ENCODE measurements at regions not wholly inside any gene's neighbourhood (a gene's known extent, or its start where the extent isn't known, plus 50 kb on each side); places are given as distances from the start of the nearest gene placed in this dataset.

DNA sequence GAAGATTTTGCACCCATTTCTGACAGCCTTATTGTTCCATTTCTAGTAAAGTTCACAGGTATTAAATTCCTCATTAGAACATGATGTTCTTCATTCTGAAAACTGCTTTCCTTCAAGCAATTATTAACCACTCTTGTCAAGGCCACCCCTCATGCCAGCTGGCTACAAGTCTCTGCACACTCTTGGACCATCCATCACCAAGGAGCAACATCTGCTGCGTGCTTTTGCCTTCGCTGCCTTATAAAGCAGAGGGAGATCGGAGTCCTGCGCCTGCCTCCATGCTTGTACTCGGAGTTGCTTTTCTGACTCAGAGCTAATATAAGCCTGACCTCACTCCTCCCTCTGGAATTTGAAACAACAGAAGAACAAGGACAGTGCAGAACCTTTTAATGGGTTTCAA is 529.9 kb upstream of the DPP6 start:
- TF ChIP-seq, protein P1, sequence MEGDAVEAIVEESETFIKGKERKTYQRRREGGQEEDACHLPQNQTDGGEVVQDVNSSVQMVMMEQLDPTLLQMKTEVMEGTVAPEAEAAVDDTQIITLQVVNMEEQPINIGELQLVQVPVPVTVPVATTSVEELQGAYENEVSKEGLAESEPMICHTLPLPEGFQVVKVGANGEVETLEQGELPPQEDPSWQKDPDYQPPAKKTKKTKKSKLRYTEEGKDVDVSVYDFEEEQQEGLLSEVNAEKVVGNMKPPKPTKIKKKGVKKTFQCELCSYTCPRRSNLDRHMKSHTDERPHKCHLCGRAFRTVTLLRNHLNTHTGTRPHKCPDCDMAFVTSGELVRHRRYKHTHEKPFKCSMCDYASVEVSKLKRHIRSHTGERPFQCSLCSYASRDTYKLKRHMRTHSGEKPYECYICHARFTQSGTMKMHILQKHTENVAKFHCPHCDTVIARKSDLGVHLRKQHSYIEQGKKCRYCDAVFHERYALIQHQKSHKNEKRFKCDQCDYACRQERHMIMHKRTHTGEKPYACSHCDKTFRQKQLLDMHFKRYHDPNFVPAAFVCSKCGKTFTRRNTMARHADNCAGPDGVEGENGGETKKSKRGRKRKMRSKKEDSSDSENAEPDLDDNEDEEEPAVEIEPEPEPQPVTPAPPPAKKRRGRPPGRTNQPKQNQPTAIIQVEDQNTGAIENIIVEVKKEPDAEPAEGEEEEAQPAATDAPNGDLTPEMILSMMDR (IDR thresholded peaks at IDR 0.05), result no peak
- no peak for TF ChIP-seq POLR2A (IDR thresholded peaks at IDR 0.05)

All from thyroid gland (tissue), 4 donors.